ENCODE measurements at regions not wholly inside any gene's neighbourhood (a gene's known extent, or its start where the extent isn't known, plus 50 kb on each side); places are given as distances from the start of the nearest gene placed in this dataset.

DNA sequence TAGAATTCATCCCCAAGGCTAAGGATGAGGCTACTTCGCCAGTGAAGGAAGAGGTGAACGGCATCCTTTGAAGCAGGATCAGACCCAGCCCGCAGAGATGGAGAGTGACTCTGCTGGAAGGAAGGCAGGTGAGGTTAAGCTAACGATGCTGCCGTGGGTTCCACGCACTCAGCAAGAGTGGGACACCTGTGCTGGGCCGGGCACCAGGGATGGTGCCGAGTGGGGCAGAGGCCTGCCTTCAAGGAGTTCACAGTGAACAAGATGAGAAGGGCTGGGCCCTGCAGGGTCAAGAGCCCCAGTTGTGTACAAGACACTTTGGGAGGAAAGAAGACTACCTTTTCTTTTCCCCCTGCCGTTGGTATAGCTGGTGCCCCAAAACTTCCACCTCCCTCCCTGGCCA, 606.6 kb downstream of the LIG4 start:
- no peak for TF ChIP-seq POLR2A (IDR thresholded peaks at IDR 0.05; ENCODE audit: extremely low read depth, insufficient read length)
- TF ChIP-seq, protein P1, sequence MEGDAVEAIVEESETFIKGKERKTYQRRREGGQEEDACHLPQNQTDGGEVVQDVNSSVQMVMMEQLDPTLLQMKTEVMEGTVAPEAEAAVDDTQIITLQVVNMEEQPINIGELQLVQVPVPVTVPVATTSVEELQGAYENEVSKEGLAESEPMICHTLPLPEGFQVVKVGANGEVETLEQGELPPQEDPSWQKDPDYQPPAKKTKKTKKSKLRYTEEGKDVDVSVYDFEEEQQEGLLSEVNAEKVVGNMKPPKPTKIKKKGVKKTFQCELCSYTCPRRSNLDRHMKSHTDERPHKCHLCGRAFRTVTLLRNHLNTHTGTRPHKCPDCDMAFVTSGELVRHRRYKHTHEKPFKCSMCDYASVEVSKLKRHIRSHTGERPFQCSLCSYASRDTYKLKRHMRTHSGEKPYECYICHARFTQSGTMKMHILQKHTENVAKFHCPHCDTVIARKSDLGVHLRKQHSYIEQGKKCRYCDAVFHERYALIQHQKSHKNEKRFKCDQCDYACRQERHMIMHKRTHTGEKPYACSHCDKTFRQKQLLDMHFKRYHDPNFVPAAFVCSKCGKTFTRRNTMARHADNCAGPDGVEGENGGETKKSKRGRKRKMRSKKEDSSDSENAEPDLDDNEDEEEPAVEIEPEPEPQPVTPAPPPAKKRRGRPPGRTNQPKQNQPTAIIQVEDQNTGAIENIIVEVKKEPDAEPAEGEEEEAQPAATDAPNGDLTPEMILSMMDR (IDR thresholded peaks at IDR 0.05; ENCODE audit: low read depth, low read length), result no peak

Data from NB4 (cell line).